Hepatocyte (in vitro differentiated cells): ENCODE measurements at regions not wholly inside any gene's neighbourhood (a gene's known extent, or its start where the extent isn't known, plus 50 kb on each side); places are given as distances from the start of the nearest gene placed in this dataset.

ENCODE experiments used
- DNase-seq: peaks from one replicate; pipeline ENCODE4 v3.0.0-alpha.2; 2016; ENCODE audit warnings: low spot score
- H2AFZ ChIP-seq: fragments of 200-600 bp; sonication (generic); 2 replicates; pipeline ENCODE4 v1.6.0; 2016; ENCODE audit warnings: antibody characterized with exemption, mild to moderate bottlenecking
- H3K27ac ChIP-seq: fragments of 200-600 bp; sonication (generic); 2 replicates; pipeline ENCODE4 v1.5.1; 2016; ENCODE audit warnings: mild to moderate bottlenecking
- H3K27me3 ChIP-seq: fragments of 200-600 bp; sonication (generic); 2 replicates; pipeline ENCODE4 v1.6.1; 2016
- H3K36me3 ChIP-seq: fragments of 200-600 bp; sonication (generic); replicated peaks from 2 replicates; pipeline ENCODE4 v1.5.1; 2016; ENCODE audit warnings: low read depth; ENCODE audit not compliant: insufficient read depth
- H3K4me1 ChIP-seq: fragments of 200-600 bp; sonication (generic); 2 replicates; pipeline ENCODE4 v1.5.1; 2016; ENCODE audit warnings: mild to moderate bottlenecking, moderate library complexity; ENCODE audit not compliant: insufficient read depth
- H3K4me2 ChIP-seq: fragments of 200-600 bp; sonication (generic); 2 replicates; pipeline ENCODE4 v1.6.0; 2016
- H3K4me3 ChIP-seq: fragments of 200-600 bp; sonication (generic); 2 replicates; pipeline ENCODE4 v1.5.1; 2016; ENCODE audit warnings: mild to moderate bottlenecking
- H3K79me2 ChIP-seq: fragments of 200-600 bp; sonication (generic); 2 replicates; pipeline ENCODE4 v1.6.0; 2017; ENCODE audit warnings: mild to moderate bottlenecking
- H3K9me2 ChIP-seq: fragments of 200-600 bp; sonication (generic); replicated peaks from 2 replicates; pipeline ENCODE4 v1.6.0; 2017; ENCODE audit warnings: mild to moderate bottlenecking; ENCODE audit not compliant: insufficient read depth
- H3K9me3 ChIP-seq: fragments of 200-600 bp; sonication (generic); 2 replicates; pipeline ENCODE4 v1.5.1; 2016; ENCODE audit warnings: low read depth, mild to moderate bottlenecking
- H4K20me1 ChIP-seq: fragments of 200-600 bp; sonication (generic); 2 replicates; pipeline ENCODE4 v1.6.0; 2016; ENCODE audit warnings: mild to moderate bottlenecking; ENCODE audit not compliant: insufficient read depth, poor library complexity, severe bottlenecking
- CTCF ChIP-seq: fragments of 200-600 bp; sonication (generic); IDR thresholded peaks from 2 replicates; pipeline ENCODE4 v1.5.1; 2016; ENCODE audit warnings: antibody characterized with exemption, mild to moderate bottlenecking; ENCODE audit not compliant: poor library complexity
- EZH2 ChIP-seq: fragments of 200-600 bp; sonication (generic); IDR thresholded peaks from 2 replicates; pipeline ENCODE4 v1.6.1; 2016; ENCODE audit warnings: antibody characterized with exemption, mild to moderate bottlenecking, borderline replicate concordance
- EZH2phosphoT487 ChIP-seq: fragments of 200-600 bp; sonication (generic); IDR thresholded peaks from one replicate; pipeline ENCODE4 v1.6.1; 2018; ENCODE audit warnings: antibody characterized with exemption, mild to moderate bottlenecking, low read depth, moderate library complexity; ENCODE audit not compliant: unreplicated experiment, severe bottlenecking
- WGBS: methylation state at CpG from one replicate; pipeline ENCODE4 v1.1.6; 2016; ENCODE audit warnings: low lambda C conversion rate; ENCODE audit errors: missing lambda C conversion rate; 5-methylcytosine and 5-hydroxymethylcytosine counted together

DNA sequence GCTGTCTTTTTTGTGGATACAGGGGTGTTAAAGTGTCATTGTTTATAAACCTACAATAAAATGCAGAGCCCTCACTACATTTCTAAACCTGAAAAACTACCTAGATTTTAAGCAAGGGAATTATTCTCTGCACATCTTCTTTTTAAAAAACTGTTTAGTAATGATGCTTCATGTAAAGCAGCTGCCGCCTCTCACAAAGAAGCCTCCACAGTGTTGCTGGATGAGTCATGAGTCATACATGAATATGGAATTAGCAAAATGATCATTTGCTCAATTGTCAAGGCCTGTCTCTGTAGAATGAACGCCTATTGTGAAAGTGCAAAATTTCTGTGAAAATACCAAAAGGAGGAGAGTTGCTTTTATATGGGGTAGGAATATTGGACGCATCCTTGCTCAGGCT lies 259.5 kb upstream of the CHRM3 start:
- no peak for TF ChIP-seq EZH2phosphoT487
- TF ChIP-seq CTCF: no peak
- no peak for TF ChIP-seq EZH2
- Histone ChIP-seq H3K9me2 (no peaks in the 10 kb centered on the region), H3K27ac (no peak overlapping the region), H3K9me3 (no peaks in the 10 kb centered on the region), H3K4me2 (no peak overlapping the region), H4K20me1 (no peaks in the 10 kb centered on the region), H2AFZ (no peak overlapping the region), H3K4me3 (no peak overlapping the region), H3K27me3 (no peaks in the 10 kb centered on the region), H3K79me2 (no peaks in the 10 kb centered on the region), H3K36me3 (no peaks in the 10 kb centered on the region), H3K4me1 (no peaks in the 10 kb centered on the region)
- 92% methylated on average over 3 of the region's 3 CpGs for WGBS
- DNase-seq: no peak

DNA sequence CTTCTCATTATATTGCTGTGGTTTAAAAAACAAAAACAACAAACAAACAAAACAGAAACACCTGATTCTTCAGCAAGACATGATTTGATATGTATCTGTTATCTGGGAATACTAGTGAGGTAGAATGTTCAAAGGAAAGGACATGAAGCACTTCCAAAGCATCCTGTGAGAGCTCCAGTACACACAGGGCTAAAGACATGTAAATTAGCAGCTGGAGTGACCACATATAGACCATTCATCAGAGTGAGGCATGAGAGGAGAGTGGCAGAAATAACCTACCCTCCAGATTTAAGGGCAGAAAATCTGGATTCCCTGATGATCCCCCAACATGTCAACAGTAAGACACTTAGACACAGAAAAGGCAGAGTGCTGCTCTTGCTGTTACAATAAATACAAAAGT lies 260.5 kb upstream of the CHRM3 start:
- no peaks in the 10 kb centered on the region for H3K9me3 ChIP-seq
- H3K79me2 ChIP-seq: no peaks in the 10 kb centered on the region
- no peaks in the 10 kb centered on the region for H3K27me3 ChIP-seq
- H4K20me1 ChIP-seq: no peaks in the 10 kb centered on the region
- no peak for DNase-seq
- H3K4me3 ChIP-seq: no peak overlapping the region
- TF ChIP-seq EZH2 (no peak), EZH2phosphoT487 (no peak), CTCF (no peak)
- H2AFZ ChIP-seq: no peak overlapping the region
- H3K36me3 ChIP-seq: no peaks in the 10 kb centered on the region
- H3K9me2 ChIP-seq: no peaks in the 10 kb centered on the region
- no peaks in the 10 kb centered on the region for H3K4me1 ChIP-seq
- no peak overlapping the region for H3K27ac ChIP-seq
- H3K4me2 ChIP-seq: no peak overlapping the region

GRCh38 chr1:239125027-239125426 lies 261.3 kb upstream of the CHRM3 start:
- Histone ChIP-seq H4K20me1 (no peaks in the 10 kb centered on the region), H3K9me2 (no peaks in the 10 kb centered on the region), H3K4me1 (no peaks in the 10 kb centered on the region), H3K27me3 (no peaks in the 10 kb centered on the region), H3K79me2 (no peaks in the 10 kb centered on the region), H3K9me3 (no peaks in the 10 kb centered on the region), H2AFZ (no peak overlapping the region), H3K4me2 (no peak overlapping the region), H3K36me3 (no peaks in the 10 kb centered on the region), H3K4me3 (no peak overlapping the region), H3K27ac (no peak overlapping the region)
- DNase-seq: no peak
- 67% methylated on average over 4 of the region's 4 CpGs for WGBS
- TF ChIP-seq EZH2 (no peak), EZH2phosphoT487 (no peak), CTCF (no peak)

- Histone ChIP-seq H3K4me3 (no peak overlapping the region), H3K36me3 (no peaks in the 10 kb centered on the region), H3K4me1 (no peaks in the 10 kb centered on the region), H3K79me2 (no peaks in the 10 kb centered on the region), H3K9me3 (no peaks in the 10 kb centered on the region), H4K20me1 (no peaks in the 10 kb centered on the region), H3K9me2 (no peaks in the 10 kb centered on the region), H3K27me3 (no peaks in the 10 kb centered on the region), H3K4me2 (no peak overlapping the region), H3K27ac (no peak overlapping the region), H2AFZ (no peak overlapping the region)
- peak; percentile 13 for DNase-seq
- 78% methylated on average over 4 of the region's 4 CpGs for whole genome bisulfite sequencing
- TF ChIP-seq EZH2phosphoT487 (no peak), CTCF (no peak), EZH2 (no peak)
Measured at GRCh38 chr1:239123260-239123659, 263.1 kb upstream of the CHRM3 start.
